ENCODE measurements at regions not wholly inside any gene's neighbourhood (a gene's known extent, or its start where the extent isn't known, plus 50 kb on each side); places are given as distances from the start of the nearest gene placed in this dataset.

DNA sequence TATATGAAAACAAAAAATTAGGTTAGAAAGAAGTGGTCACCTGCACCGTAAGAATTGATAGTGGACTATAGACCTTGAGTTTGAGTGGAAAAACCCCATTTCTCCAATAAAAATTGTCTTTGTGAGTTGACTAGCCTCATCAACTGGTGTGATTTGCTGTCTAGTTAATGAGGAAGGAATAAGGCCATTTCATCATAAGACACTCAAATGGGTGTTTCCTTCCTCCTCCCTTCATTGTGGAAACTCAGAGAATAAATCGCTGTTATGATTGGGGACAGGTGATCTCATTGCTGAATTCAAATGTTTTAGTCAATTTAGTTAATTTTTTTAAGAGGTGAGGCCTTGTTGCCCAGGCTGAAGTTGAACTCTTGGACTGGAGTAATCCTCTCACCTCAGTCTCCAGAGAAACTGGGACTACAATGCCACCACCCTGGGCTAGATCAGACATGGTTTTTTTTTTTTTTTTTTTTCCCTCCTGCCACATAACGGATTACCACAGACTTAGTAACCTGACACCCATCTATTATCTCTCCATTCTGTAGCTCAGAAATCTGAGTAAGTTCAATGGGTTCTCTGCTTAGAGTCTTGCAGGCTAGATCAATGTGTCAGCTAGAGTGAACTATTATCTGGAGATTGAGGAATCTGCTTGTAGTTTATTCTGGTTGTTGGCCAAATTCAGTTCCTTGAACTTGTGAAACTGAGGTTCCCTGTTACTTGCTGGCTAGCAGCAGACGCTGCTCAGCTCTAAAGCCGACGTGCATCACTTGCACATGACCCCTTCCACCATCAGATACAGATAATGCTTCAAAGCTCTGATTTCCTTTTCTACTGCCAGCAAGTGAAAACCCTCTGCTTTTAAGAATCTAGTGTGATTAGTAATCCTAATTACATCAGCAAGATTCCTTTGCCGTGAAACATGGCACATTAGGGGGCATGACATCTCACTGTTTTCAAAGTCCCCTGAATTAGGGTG lies 663.8 kb upstream of the CDH9 start:
- no peak for DNase-seq
- WGBS (ENCODE audit: low lambda C conversion rate) = 19% methylated on average over 7 of the region's 7 CpGs
- Histone ChIP-seq H3K4me2 (peak overlapping the region; percentile 14; the same call in 1 of the 2 replicates), H3K27ac (ENCODE audit: low read depth in 2 of 2, low read length in 1 of 2) (peak overlapping the region in 1 of 2 experiments; percentile 10; a peak in 2 of 4 replicates), H3K27me3 (ENCODE audit: insufficient read depth) (no peaks in the 10 kb centered on the region), H3K9me3 (no peaks in the 10 kb centered on the region), H3F3A (replicated peaks; ENCODE audit: insufficient read depth) (peaks cover 8% of the 10 kb centered on the region), H3K4me3 (ENCODE audit: low read depth in 2 of 2, low read length in 1 of 2) (no peak overlapping the region), H3K79me2 (ENCODE audit: insufficient read depth) (no peaks in the 10 kb centered on the region), H3K4me1 (ENCODE audit: control insufficient read depth in 1 of 2, insufficient read depth in 2 of 2, low read depth in 1 of 2, low read length in 1 of 2) (peaks cover 0 to 8% of the 10 kb centered on the region in 2 experiments; a peak in 1 of 4 replicates), H4K20me1 (ENCODE audit: insufficient read depth) (no peaks in the 10 kb centered on the region), H3K9ac (no peak overlapping the region), H3K36me3 (replicated peaks in 1 of 2; ENCODE audit: control insufficient read depth in 1 of 2, insufficient read depth in 2 of 2, low read length in 1 of 2) (no peaks in the 10 kb centered on the region), H2AFZ (ENCODE audit: low read depth) (peak overlapping the region; percentile 44; the same call in 1 of the 2 replicates), H3K9me2 (no peaks in the 10 kb centered on the region)
- ChIA-PET POLR2A (no interaction called here), CTCF (no interaction called here)
- no peak for TF ChIP-seq FOXM1 (IDR thresholded peaks at IDR 0.05; ENCODE audit: low read depth)
- TF ChIP-seq EZH2phosphoT487 (IDR thresholded peaks at IDR 0.05; ENCODE audit: borderline replicate concordance, low read depth) = no peak
- TF ChIP-seq, protein P1, sequence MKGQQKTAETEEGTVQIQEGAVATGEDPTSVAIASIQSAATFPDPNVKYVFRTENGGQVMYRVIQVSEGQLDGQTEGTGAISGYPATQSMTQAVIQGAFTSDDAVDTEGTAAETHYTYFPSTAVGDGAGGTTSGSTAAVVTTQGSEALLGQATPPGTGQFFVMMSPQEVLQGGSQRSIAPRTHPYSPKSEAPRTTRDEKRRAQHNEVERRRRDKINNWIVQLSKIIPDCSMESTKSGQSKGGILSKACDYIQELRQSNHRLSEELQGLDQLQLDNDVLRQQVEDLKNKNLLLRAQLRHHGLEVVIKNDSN (IDR thresholded peaks at IDR 0.05; ENCODE audit: borderline replicate concordance, low read depth) = no peak
- no peak for TF ChIP-seq MEF2A (IDR thresholded peaks at IDR 0.05; ENCODE audit: borderline replicate concordance, low read depth)
- no peak for TF ChIP-seq SIN3A (IDR thresholded peaks at IDR 0.05; ENCODE audit: borderline replicate concordance, low read depth, low read length)
- TF ChIP-seq TAF1 (IDR thresholded peaks at IDR 0.05; ENCODE audit: borderline replicate concordance, low read depth, low read length) = no peak
- TF ChIP-seq, protein P2, sequence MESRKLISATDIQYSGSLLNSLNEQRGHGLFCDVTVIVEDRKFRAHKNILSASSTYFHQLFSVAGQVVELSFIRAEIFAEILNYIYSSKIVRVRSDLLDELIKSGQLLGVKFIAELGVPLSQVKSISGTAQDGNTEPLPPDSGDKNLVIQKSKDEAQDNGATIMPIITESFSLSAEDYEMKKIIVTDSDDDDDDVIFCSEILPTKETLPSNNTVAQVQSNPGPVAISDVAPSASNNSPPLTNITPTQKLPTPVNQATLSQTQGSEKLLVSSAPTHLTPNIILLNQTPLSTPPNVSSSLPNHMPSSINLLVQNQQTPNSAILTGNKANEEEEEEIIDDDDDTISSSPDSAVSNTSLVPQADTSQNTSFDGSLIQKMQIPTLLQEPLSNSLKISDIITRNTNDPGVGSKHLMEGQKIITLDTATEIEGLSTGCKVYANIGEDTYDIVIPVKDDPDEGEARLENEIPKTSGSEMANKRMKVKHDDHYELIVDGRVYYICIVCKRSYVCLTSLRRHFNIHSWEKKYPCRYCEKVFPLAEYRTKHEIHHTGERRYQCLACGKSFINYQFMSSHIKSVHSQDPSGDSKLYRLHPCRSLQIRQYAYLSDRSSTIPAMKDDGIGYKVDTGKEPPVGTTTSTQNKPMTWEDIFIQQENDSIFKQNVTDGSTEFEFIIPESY (IDR thresholded peaks at IDR 0.05; ENCODE audit: borderline replicate concordance, low read depth) = no peak
- TF ChIP-seq RCOR1 (IDR thresholded peaks at IDR 0.05; ENCODE audit: low read length) = no peak
- no peak for TF ChIP-seq GABPA (IDR thresholded peaks at IDR 0.05; ENCODE audit: low read depth)
- no peak for TF ChIP-seq IRF3 (IDR thresholded peaks at IDR 0.05; ENCODE audit: low read depth, low read length)
- no peak for TF ChIP-seq POLR2AphosphoS5 (IDR thresholded peaks at IDR 0.05; ENCODE audit: low read depth, low read length)
- no peak for TF ChIP-seq ELF1 (IDR thresholded peaks at IDR 0.05)
- no peak for TF ChIP-seq NFIC (IDR thresholded peaks at IDR 0.05; ENCODE audit: borderline replicate concordance)
- TF ChIP-seq TCF12 (IDR thresholded peaks at IDR 0.05) = no peak
- TF ChIP-seq EP300 (IDR thresholded peaks at IDR 0.05; ENCODE audit: borderline replicate concordance in 1 of 2, low read depth in 1 of 2, low read length in 1 of 2) = no peak
- no peak for TF ChIP-seq MXI1 (IDR thresholded peaks at IDR 0.05; ENCODE audit: low read depth, low read length)
- TF ChIP-seq MAX (IDR thresholded peaks at IDR 0.05; ENCODE audit: low read depth) = no peak
- TF ChIP-seq GATA2 (CRISPR knock-in tag; IDR thresholded peaks at IDR 0.05) = no peak
- no peak for TF ChIP-seq JUND (IDR thresholded peaks at IDR 0.05)

Data from SK-N-SH (cell line).